Activated B cell treated with CpG ODN at 0.5 μM for 24 hours (primary cell): ENCODE measurements at regions not wholly inside any gene's neighbourhood (a gene's known extent, or its start where the extent isn't known, plus 50 kb on each side); places are given as distances from the start of the nearest gene placed in this dataset.

Experiments used
- ATAC-seq: fragments of 200-7000 bp; cut with Tn5 transposase; one replicate; pipeline ENCODE4 v1.10.0; 2021; ENCODE audit warnings: low read depth, mild to moderate bottlenecking, moderate library complexity
- CTCF ChIA-PET: fragments of 350-600 bp; sonication (Branson Sonifier 250); formaldehyde crosslinking; loops from one replicate; lab custom pipeline; 2021; ENCODE audit warnings: antibody characterized with exemption; lab: Charles Lee
- POLR2A ChIA-PET: fragments of 350-600 bp; sonication (Branson Sonifier 250); formaldehyde crosslinking; loops from one replicate; lab custom pipeline; 2021; ENCODE audit warnings: antibody characterized with exemption; lab: Charles Lee
- DNase-seq: peaks from one replicate; pipeline ENCODE4 v3.0.0; 2022
- H3K27ac Mint-ChIP-seq: one replicate; pipeline ENCODE4 v1.8.0; 2020; ENCODE audit warnings: mixed read lengths
- H3K27me3 Mint-ChIP-seq: one replicate; pipeline ENCODE4 v1.8.0; 2021; ENCODE audit warnings: mixed read lengths
- H3K36me3 Mint-ChIP-seq: one replicate; pipeline ENCODE4 v1.8.0; 2021; ENCODE audit warnings: low read depth, mixed read lengths
- H3K4me1 Mint-ChIP-seq: one replicate; pipeline ENCODE4 v1.8.0; 2021; ENCODE audit warnings: mixed read lengths
- H3K4me3 Mint-ChIP-seq: one replicate; pipeline ENCODE4 v1.8.0; 2020; ENCODE audit warnings: mild to moderate bottlenecking, mixed read lengths
- H3K9me3 Mint-ChIP-seq: one replicate; pipeline ENCODE4 v1.8.0; 2020; ENCODE audit warnings: mixed read lengths
- intact Hi-C: fragments of 100-400 bp; cut with micrococcal nuclease; formaldehyde crosslinking; loops from one replicate; pipeline ENCODE4 v1.15.1; 2024
- TF ChIP-seq, protein P1 (sequence below): fragments of 200-600 bp; IDR thresholded peaks from one replicate; pipeline ENCODE4 v1.8.0; 2022; ENCODE audit warnings: antibody characterized with exemption, mild to moderate bottlenecking

DNA sequence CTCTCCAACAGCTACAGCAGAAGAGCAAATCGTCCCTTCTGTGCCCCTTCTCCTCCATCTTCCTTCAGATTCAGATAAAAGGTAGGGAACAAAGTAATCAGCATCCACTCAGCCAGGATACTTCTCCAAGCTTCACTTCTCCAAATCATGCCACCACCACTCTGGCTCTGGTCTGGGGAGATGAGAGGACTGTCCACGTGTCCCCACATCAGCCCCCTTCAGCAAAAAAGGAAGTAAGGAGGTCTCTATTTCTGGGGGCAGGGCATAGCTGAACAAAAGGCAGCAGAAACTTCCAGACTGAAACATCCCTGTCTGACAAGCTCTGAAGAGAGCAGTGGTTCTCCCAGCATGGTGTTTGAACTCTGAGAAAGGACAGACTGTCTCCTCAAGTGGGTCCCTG, 116.9 kb downstream of the C5orf15 start:
- H3K9me3 Mint-ChIP-seq = no peaks in the 10 kb centered on the region
- POLR2A ChIA-PET = no interaction called here
- no peak for DNase-seq
- peaks cover 32% of the 10 kb centered on the region for H3K4me1 Mint-ChIP-seq
- intact Hi-C loops = no loop called here
- ATAC-seq = no peak
- peaks cover 6% of the 10 kb centered on the region for H3K27me3 Mint-ChIP-seq
- H3K36me3 Mint-ChIP-seq = no peaks in the 10 kb centered on the region
- H3K27ac Mint-ChIP-seq = no peak overlapping the region
- H3K4me3 Mint-ChIP-seq = no peak overlapping the region
- TF ChIP-seq, protein P1, sequence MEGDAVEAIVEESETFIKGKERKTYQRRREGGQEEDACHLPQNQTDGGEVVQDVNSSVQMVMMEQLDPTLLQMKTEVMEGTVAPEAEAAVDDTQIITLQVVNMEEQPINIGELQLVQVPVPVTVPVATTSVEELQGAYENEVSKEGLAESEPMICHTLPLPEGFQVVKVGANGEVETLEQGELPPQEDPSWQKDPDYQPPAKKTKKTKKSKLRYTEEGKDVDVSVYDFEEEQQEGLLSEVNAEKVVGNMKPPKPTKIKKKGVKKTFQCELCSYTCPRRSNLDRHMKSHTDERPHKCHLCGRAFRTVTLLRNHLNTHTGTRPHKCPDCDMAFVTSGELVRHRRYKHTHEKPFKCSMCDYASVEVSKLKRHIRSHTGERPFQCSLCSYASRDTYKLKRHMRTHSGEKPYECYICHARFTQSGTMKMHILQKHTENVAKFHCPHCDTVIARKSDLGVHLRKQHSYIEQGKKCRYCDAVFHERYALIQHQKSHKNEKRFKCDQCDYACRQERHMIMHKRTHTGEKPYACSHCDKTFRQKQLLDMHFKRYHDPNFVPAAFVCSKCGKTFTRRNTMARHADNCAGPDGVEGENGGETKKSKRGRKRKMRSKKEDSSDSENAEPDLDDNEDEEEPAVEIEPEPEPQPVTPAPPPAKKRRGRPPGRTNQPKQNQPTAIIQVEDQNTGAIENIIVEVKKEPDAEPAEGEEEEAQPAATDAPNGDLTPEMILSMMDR = no peak
- CTCF ChIA-PET = interaction anchor here (1.2 kb wide), 1 partner anchor 18 kb away, joined by 4 read pairs; no protein-coding TSS in a partner anchor

DNA sequence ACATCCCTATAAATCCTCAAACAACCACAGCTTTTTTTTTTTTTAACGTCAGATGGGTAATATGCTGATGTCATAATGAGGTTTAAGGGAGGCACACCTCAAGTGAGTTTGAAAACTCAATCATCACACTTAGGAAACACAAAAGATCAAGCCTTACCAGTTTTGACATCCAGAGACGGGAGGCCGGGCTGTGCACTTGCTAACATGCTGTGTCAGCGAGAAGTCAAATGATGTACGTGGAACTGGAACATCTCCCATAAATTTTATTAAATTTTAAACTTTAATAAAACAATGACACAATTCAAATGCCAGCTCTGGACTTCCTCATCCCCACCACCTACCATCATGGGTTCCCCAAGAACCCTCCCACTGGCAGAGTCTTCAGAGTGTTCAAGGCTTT, 117.6 kb downstream of the C5orf15 start:
- Mint-ChIP-seq H3K36me3 (no peaks in the 10 kb centered on the region), H3K27ac (no peak overlapping the region), H3K9me3 (no peaks in the 10 kb centered on the region), H3K4me1 (peaks cover 36% of the 10 kb centered on the region), H3K4me3 (no peak overlapping the region), H3K27me3 (peaks cover 6% of the 10 kb centered on the region)
- intact Hi-C loops = no loop called here
- ATAC-seq (no peak), DNase-seq (no peak)
- ChIA-PET CTCF (no interaction called here), POLR2A (no interaction called here)
- TF ChIP-seq, protein P1 = no peak

DNA sequence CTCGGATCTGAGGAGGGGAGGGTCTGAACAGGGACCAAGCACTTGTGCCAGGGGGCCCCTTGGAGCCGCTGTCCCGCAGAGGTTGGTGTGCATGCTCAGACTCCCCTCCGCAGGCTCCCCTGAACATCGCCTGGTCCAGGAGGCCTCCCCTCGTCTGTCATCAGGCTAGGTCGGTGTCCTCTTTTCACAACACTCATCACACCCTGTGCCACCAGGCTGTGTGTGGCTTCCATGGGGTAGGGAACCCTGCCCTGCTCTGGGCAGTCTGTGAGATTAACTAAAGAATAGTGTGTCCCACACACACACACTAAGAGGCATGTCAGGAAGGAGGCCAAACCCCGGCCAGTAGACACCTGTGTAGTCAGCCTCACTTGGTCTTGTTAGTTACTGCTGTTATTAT, 119.3 kb downstream of the C5orf15 start:
- DNase-seq (no peak), ATAC-seq (no peak)
- POLR2A ChIA-PET = no interaction called here
- Mint-ChIP-seq H3K27me3 (peaks cover 6% of the 10 kb centered on the region), H3K4me3 (no peak overlapping the region), H3K36me3 (no peaks in the 10 kb centered on the region), H3K27ac (no peak overlapping the region), H3K4me1 (peaks cover 36% of the 10 kb centered on the region), H3K9me3 (no peaks in the 10 kb centered on the region)
- intact Hi-C loops = no loop called here
- TF ChIP-seq, protein P1 = no peak
- CTCF ChIA-PET = interaction anchor here (1.0 kb wide), 1 partner anchor 20 kb away, joined by 4 read pairs; no protein-coding TSS in a partner anchor

DNA sequence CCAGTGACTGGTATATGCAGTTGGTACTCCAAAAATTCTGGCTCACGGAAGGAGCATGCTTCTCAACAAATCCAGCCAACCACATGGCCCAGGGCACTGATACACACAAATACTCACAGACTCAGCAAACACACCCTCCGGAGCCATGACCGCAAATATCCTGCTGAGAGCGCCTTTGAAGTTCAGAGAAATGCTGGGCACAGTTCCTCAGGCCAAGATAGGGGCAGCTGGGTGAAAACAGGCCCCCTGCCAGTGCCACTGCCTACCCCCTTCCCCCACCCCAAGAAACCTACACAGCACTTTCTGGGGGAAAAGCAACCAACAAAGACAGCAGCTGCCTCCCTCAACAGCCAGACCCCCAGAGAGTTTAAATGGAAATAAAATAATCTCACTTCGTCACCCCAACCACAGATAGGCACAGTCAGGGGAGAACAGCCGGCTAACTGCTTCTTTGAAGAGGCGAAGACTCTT, 120.0 kb downstream of the C5orf15 start:
- DNase-seq (no peak), ATAC-seq (peak; percentile 37)
- peak overlapping the region; percentile 45 for H3K4me3 Mint-ChIP-seq
- CTCF ChIA-PET = interaction anchor here (1.0 kb wide), 1 partner anchor 21 kb away, joined by 4 read pairs; no protein-coding TSS in a partner anchor
- no peaks in the 10 kb centered on the region for H3K9me3 Mint-ChIP-seq
- no peaks in the 10 kb centered on the region for H3K36me3 Mint-ChIP-seq
- H3K27ac Mint-ChIP-seq = no peak overlapping the region
- peaks cover 36% of the 10 kb centered on the region for H3K4me1 Mint-ChIP-seq
- POLR2A ChIA-PET = no interaction called here
- H3K27me3 Mint-ChIP-seq = peaks cover 3% of the 10 kb centered on the region
- TF ChIP-seq, protein P1 = no peak
- intact Hi-C loops = no loop called here

DNA sequence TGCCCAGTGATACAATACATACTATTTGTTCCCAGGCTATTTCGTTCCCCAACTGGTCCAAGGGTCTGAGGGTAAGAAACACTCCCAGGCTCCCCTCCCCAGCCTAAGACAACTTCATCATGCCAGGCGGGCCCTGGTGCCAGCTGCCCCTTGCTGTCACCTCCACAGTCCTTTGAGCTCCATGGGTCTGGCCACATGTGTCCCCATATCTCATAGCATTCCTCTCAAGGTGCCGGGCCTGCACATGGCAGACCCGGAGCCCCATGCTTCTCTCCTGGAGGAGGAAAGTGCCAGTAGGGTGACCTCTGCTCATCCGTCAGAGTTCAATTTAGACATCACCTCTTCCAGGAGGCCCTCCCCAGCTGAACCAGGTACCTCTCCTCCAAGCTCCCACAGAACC, 120.5 kb downstream of the C5orf15 start:
- intact Hi-C loops = no loop called here
- peaks cover 36% of the 10 kb centered on the region for H3K4me1 Mint-ChIP-seq
- no peak for ATAC-seq

More for the DNA sequence above, 120.5 kb downstream of the C5orf15 start:
- ChIA-PET CTCF (interaction anchor here (1.5 kb wide), 1 partner anchor 424 kb away, joined by 3 read pairs; no protein-coding TSS in a partner anchor), POLR2A (no interaction called here)
- peak overlapping the region; percentile 45 for H3K4me3 Mint-ChIP-seq
- no peak for DNase-seq
- H3K9me3 Mint-ChIP-seq = no peaks in the 10 kb centered on the region
- TF ChIP-seq, protein P1 = no peak
- H3K36me3 Mint-ChIP-seq = no peaks in the 10 kb centered on the region
- no peak overlapping the region for H3K27ac Mint-ChIP-seq
- peaks cover 3% of the 10 kb centered on the region for H3K27me3 Mint-ChIP-seq
